ENCODE measurements at regions not wholly inside any gene's neighbourhood (a gene's known extent, or its start where the extent isn't known, plus 50 kb on each side); places are given as distances from the start of the nearest gene placed in this dataset.
A peak's percentile ranks its signal among the peaks of the same experiment; 100 is the strongest.

GRCh38 chr5:5617024-5617423 is 194.5 kb downstream of the ICE1 start:
- Histone ChIP-seq H3K27ac (ENCODE audit: low read depth, low read length) (no peak overlapping the region), H3K4me1 (ENCODE audit: control insufficient read depth, insufficient read depth, low read length) (no peaks in the 10 kb centered on the region), H3K4me3 (ENCODE audit: low read depth, low read length) (no peak overlapping the region), H3K9me3 (ENCODE audit: control insufficient read depth, insufficient read depth, low read depth, low read length) (peaks cover 27% of the 10 kb centered on the region), H3K9ac (ENCODE audit: low read length) (no peak overlapping the region), H3K36me3 (ENCODE audit: control insufficient read depth, insufficient read depth, low read length) (no peaks in the 10 kb centered on the region), H3K27me3 (ENCODE audit: control insufficient read depth, insufficient read depth, low read length) (no peaks in the 10 kb centered on the region)

GRCh38 chr5:5616247-5616895 is 193.9 kb downstream of the ICE1 start:
- Histone ChIP-seq H3K4me3 (ENCODE audit: low read depth, low read length) (no peak overlapping the region), H3K9me3 (ENCODE audit: control insufficient read depth, insufficient read depth, low read depth, low read length) (peaks cover 20% of the 10 kb centered on the region), H3K27me3 (ENCODE audit: control insufficient read depth, insufficient read depth, low read length) (no peaks in the 10 kb centered on the region), H3K9ac (ENCODE audit: low read length) (no peak overlapping the region), H3K27ac (ENCODE audit: low read depth, low read length) (no peak overlapping the region), H3K36me3 (ENCODE audit: control insufficient read depth, insufficient read depth, low read length) (no peaks in the 10 kb centered on the region), H3K4me1 (ENCODE audit: control insufficient read depth, insufficient read depth, low read length) (no peaks in the 10 kb centered on the region)

DNA sequence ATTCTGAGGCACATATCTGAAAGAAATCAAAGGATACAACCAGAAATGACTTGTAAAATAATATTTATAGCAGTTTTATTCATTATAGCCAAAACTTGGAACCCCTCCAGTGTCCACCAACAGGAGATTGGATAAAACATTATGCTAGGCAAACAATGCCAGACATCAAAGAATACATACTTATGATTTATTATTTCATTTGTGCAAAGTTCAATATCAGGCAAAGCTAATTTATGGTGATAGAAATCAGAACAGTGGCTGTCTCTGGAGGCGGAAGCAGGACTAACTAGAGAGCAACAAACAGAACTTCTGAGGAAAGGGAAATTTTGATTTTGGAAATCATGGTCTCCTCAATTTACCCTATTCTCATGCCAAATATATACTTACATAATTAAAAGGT is 193.1 kb downstream of the ICE1 start:
- Histone ChIP-seq H3K36me3 (ENCODE audit: control insufficient read depth, insufficient read depth, low read length) (no peaks in the 10 kb centered on the region), H3K27me3 (ENCODE audit: control insufficient read depth, insufficient read depth, low read length) (no peaks in the 10 kb centered on the region), H3K9ac (ENCODE audit: low read length) (no peak overlapping the region), H3K4me3 (ENCODE audit: low read depth, low read length) (no peak overlapping the region), H3K4me1 (ENCODE audit: control insufficient read depth, insufficient read depth, low read length) (no peaks in the 10 kb centered on the region), H3K27ac (ENCODE audit: low read depth, low read length) (no peak overlapping the region), H3K9me3 (ENCODE audit: control insufficient read depth, insufficient read depth, low read depth, low read length) (peaks cover 15% of the 10 kb centered on the region)

DNA sequence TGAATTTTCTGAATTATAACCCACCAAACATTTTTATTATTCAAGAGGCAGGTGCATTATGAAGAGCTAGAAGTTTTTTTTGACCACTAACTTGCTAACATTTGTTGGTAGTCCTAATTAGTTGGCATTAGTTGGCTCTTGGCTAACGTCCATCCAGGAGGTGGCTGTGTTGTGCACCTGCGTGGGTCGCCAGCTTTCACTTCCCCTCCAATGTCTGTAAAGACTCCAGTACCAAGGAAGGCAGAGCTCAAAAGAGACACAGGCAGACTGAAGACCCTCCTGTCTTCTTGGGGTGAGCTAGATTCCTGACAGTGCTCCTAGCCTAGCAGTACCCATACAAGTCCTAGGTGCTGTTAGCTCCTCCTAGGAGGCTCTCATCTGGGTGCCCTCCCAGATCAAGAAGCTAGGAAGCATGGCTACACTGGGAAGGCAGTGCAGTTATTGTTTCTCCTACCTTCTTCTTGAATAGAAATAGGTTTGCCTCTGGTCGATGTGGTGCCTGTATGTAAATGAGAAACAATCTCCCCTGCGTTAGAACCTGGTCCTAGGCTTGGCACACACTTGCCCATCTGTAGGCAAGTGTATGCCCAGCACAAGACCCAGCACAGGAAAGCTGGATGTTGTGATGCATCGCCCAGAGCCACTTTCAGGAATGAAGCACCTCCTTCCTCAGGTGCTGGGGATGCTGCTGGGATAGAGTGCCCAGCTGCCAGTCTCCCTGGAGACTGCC is 190.9 kb downstream of the ICE1 start:
- Histone ChIP-seq H3K27me3 (ENCODE audit: control insufficient read depth, insufficient read depth, low read length) (no peaks in the 10 kb centered on the region), H3K9me3 (ENCODE audit: control insufficient read depth, insufficient read depth, low read depth, low read length) (peaks cover 12% of the 10 kb centered on the region), H3K4me1 (ENCODE audit: control insufficient read depth, insufficient read depth, low read length) (no peaks in the 10 kb centered on the region), H3K4me3 (ENCODE audit: low read depth, low read length) (no peak overlapping the region), H3K9ac (ENCODE audit: low read length) (no peak overlapping the region), H3K27ac (ENCODE audit: low read depth, low read length) (no peak overlapping the region), H3K36me3 (ENCODE audit: control insufficient read depth, insufficient read depth, low read length) (no peaks in the 10 kb centered on the region)

DNA sequence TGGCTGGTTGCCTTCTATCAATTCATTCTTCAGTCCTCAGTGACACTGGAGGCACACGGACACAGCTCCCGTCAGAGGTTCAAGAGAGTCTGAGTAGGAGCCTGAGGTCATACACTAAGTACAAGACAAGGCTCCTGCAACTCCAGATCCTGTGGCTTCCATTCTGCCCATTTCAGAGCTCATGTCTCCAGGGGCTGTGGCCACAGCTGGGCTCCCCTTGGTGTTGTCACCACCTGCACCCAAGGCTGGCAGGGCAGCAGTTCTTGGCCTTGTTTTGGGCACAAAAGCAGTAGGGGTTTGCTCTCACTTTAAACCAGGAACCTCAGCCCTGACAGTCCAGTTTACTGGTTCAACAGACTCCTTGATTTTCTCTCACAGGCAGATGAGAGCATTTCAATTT is 189.6 kb downstream of the ICE1 start:
- H3K36me3 ChIP-seq (ENCODE audit: control insufficient read depth, insufficient read depth, low read length), result no peaks in the 10 kb centered on the region
- no peak overlapping the region for H3K4me3 ChIP-seq (ENCODE audit: low read depth, low read length)
- no peak overlapping the region for H3K9ac ChIP-seq (ENCODE audit: low read length)
- H3K4me1 ChIP-seq (ENCODE audit: control insufficient read depth, insufficient read depth, low read length), result no peaks in the 10 kb centered on the region
- H3K9me3 ChIP-seq (ENCODE audit: control insufficient read depth, insufficient read depth, low read depth, low read length), result peaks cover 12% of the 10 kb centered on the region
- H3K27ac ChIP-seq (ENCODE audit: low read depth, low read length), result no peak overlapping the region
- no peaks in the 10 kb centered on the region for H3K27me3 ChIP-seq (ENCODE audit: control insufficient read depth, insufficient read depth, low read length)

DNA sequence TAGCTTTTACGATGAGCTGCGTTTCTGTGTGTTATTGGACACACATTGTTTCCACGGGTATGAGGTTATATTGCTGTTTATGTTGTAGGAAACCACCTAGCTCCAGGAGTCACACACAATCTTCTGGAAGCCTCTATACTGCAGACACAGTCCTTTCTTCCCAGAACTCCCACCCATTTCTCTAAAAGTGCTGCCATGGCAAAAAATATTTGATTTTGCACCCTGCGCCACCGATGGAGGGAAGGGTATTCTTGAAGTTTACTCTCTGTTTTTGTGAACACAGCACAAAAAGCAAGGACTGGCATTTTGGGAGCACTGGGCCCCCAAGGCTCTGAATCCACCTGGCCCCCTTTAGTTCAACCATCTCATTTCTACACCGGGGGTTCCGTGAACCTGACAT is 187.5 kb downstream of the ICE1 start:
- Histone ChIP-seq H3K9ac (ENCODE audit: low read length) (no peak overlapping the region), H3K27ac (ENCODE audit: low read depth, low read length) (no peak overlapping the region), H3K36me3 (ENCODE audit: control insufficient read depth, insufficient read depth, low read length) (no peaks in the 10 kb centered on the region), H3K4me3 (ENCODE audit: low read depth, low read length) (no peak overlapping the region), H3K27me3 (ENCODE audit: control insufficient read depth, insufficient read depth, low read length) (no peaks in the 10 kb centered on the region), H3K4me1 (ENCODE audit: control insufficient read depth, insufficient read depth, low read length) (no peaks in the 10 kb centered on the region), H3K9me3 (ENCODE audit: control insufficient read depth, insufficient read depth, low read depth, low read length) (peaks cover 12% of the 10 kb centered on the region)

GRCh38 chr5:5605170-5605764 is 182.8 kb downstream of the ICE1 start:
- no peak overlapping the region for H3K9ac ChIP-seq (ENCODE audit: low read length)
- H3K4me3 ChIP-seq (ENCODE audit: low read depth, low read length), result no peak overlapping the region
- no peaks in the 10 kb centered on the region for H3K9me3 ChIP-seq (ENCODE audit: control insufficient read depth, insufficient read depth, low read depth, low read length)
- H3K27ac ChIP-seq (ENCODE audit: low read depth, low read length), result no peak overlapping the region
- no peaks in the 10 kb centered on the region for H3K27me3 ChIP-seq (ENCODE audit: control insufficient read depth, insufficient read depth, low read length)
- no peaks in the 10 kb centered on the region for H3K36me3 ChIP-seq (ENCODE audit: control insufficient read depth, insufficient read depth, low read length)
- H3K4me1 ChIP-seq (ENCODE audit: control insufficient read depth, insufficient read depth, low read length), result no peaks in the 10 kb centered on the region

DNA sequence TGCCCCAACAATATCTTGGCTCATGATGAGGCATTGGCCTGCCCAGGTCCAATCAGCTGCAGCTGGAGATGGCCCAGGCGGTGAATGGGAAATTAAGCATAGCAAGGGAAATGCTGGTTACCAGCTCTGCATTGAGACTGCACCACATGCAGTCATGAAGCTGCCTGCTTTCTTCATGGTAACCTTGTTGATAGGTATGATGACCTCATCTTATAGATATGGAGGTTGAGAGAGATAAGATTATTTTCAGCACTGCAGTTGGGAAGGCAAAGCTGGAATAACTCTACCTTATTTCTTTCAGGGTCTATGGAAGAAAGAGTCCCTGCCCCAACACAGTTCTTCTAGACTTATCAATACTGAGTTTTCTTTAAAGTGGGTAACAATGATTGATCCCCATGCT is 180.1 kb downstream of the ICE1 start:
- no peaks in the 10 kb centered on the region for H3K9me3 ChIP-seq (ENCODE audit: control insufficient read depth, insufficient read depth, low read depth, low read length)
- H3K4me1 ChIP-seq (ENCODE audit: control insufficient read depth, insufficient read depth, low read length), result 0 out of 2 replicates have a peak, but pooled peaks cover 3% of the 10 kb centered on the region
- H3K27me3 ChIP-seq (ENCODE audit: control insufficient read depth, insufficient read depth, low read length), result no peaks in the 10 kb centered on the region
- no peak overlapping the region for H3K27ac ChIP-seq (ENCODE audit: low read depth, low read length)
- no peak overlapping the region for H3K4me3 ChIP-seq (ENCODE audit: low read depth, low read length)
- no peaks in the 10 kb centered on the region for H3K36me3 ChIP-seq (ENCODE audit: control insufficient read depth, insufficient read depth, low read length)
- no peak overlapping the region for H3K9ac ChIP-seq (ENCODE audit: low read length)

DNA sequence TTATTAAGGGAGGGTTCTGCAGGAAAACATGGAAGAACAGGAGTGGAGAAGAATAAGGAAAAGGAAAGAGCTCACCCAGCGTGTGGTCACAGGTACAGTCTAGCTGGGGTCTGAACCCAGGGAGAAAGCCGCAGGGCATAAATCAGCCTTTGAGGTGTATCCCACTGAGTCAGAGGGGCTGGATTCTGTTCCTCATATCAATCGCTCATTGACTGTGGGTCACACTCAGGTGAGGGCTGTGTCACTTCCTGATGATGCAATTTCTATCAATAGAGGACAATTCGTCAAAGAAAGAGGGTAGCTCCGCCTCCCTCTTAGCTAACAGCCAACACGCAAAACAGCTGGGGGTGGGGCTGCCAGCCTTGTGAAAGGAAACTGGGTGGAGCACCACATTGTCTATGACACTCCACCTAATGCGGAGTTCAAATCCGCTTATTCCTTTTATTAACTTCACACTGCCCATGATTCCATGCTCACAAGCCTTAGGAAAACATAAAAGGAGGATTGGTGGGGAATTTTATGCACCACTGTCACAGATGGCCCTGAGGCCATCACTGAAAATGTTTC is 176.2 kb downstream of the ICE1 start:
- 0 out of 2 replicates have a peak, but pooled peaks cover 3% of the 10 kb centered on the region for H3K4me1 ChIP-seq (ENCODE audit: control insufficient read depth, insufficient read depth, low read length)
- H3K9me3 ChIP-seq (ENCODE audit: control insufficient read depth, insufficient read depth, low read depth, low read length), result no peaks in the 10 kb centered on the region
- no peak overlapping the region for H3K4me3 ChIP-seq (ENCODE audit: low read depth, low read length)
- no peaks in the 10 kb centered on the region for H3K27me3 ChIP-seq (ENCODE audit: control insufficient read depth, insufficient read depth, low read length)
- H3K36me3 ChIP-seq (ENCODE audit: control insufficient read depth, insufficient read depth, low read length), result no peaks in the 10 kb centered on the region
- H3K9ac ChIP-seq (ENCODE audit: low read length), result no peak overlapping the region
- 0 out of 2 replicates have a peak overlapping the region, but pooled peaks have one; percentile 18 for H3K27ac ChIP-seq (ENCODE audit: low read depth, low read length)

DNA sequence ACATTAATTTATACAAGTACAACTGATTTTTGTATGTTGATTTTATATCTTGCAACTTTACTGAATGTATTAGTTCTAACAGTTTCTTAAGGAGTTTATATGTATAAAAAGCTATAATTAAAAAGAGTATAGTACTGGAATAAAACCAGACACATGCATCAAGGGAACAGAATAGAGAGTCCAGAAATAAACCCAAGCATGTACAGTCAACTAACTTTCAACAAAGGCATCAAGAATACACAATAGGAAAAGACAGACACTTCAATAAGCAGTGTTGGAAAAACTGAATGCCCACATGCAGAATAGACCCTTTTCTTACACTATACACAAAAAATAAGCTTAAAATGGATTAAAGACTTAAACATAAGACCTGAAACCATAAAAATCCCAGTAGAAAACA is 170.9 kb downstream of the ICE1 start:
- no peaks in the 10 kb centered on the region for H3K27me3 ChIP-seq (ENCODE audit: control insufficient read depth, insufficient read depth, low read length)
- H3K27ac ChIP-seq (ENCODE audit: low read depth, low read length), result no peak overlapping the region
- 0 out of 2 replicates have a peak, but pooled peaks cover under 1% of the 10 kb centered on the region for H3K4me1 ChIP-seq (ENCODE audit: control insufficient read depth, insufficient read depth, low read length)
- no peak overlapping the region for H3K4me3 ChIP-seq (ENCODE audit: low read depth, low read length)
- H3K9me3 ChIP-seq (ENCODE audit: control insufficient read depth, insufficient read depth, low read depth, low read length), result no peaks in the 10 kb centered on the region
- no peak overlapping the region for H3K9ac ChIP-seq (ENCODE audit: low read length)
- H3K36me3 ChIP-seq (ENCODE audit: control insufficient read depth, insufficient read depth, low read length), result no peaks in the 10 kb centered on the region

DNA sequence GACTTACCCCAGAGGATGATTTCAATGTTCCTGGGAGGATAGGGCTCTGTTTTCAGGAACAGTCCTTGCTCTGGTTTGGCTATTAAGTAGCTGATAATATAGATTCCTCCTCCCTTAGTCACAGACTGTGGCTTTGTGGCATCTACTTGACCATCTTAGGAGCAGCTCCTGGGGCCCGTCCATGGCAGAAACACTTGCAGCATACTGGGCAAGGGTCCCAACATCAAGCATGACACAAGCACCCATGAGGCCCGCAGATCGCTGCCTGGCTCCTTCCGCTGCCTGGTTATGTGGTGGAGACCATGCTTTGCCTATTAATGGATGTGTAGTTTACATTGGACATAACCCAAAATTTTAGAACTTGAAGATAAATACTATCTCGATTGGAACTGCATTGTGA is 170.1 kb downstream of the ICE1 start:
- no peaks in the 10 kb centered on the region for H3K27me3 ChIP-seq (ENCODE audit: control insufficient read depth, insufficient read depth, low read length)
- no peaks in the 10 kb centered on the region for H3K36me3 ChIP-seq (ENCODE audit: control insufficient read depth, insufficient read depth, low read length)

More for the DNA sequence above, 170.1 kb downstream of the ICE1 start:
- no peak overlapping the region for H3K4me3 ChIP-seq (ENCODE audit: low read depth, low read length)
- no peak overlapping the region for H3K9ac ChIP-seq (ENCODE audit: low read length)
- H3K9me3 ChIP-seq (ENCODE audit: control insufficient read depth, insufficient read depth, low read depth, low read length), result no peaks in the 10 kb centered on the region
- H3K4me1 ChIP-seq (ENCODE audit: control insufficient read depth, insufficient read depth, low read length), result no peaks in the 10 kb centered on the region
- H3K27ac ChIP-seq (ENCODE audit: low read depth, low read length), result no peak overlapping the region
